SKM-1 (cell line): ENCODE measurements at regions not wholly inside any gene's neighbourhood (a gene's known extent, or its start where the extent isn't known, plus 50 kb on each side); places are given as distances from the start of the nearest gene placed in this dataset.
A peak's percentile ranks its signal among the peaks of the same experiment; 100 is the strongest.

ENCODE experiments used
- DNase-seq: peaks from one replicate; lab custom pipeline; 2025; ENCODE audit not compliant: unreplicated experiment; lab: John Stamatoyannopoulos, UW

GRCh38 chr7:85522070-85522469, 335.2 kb upstream of the SEMA3D start:
- no peak for DNase-seq

- no peak for DNase-seq
These were observed 334.3 kb upstream of the SEMA3D start for GRCh38 chr7:85521108-85521694.

GRCh38 chr7:85520175-85520574, 333.3 kb upstream of the SEMA3D start:
- no peak for DNase-seq

GRCh38 chr7:85516675-85517074, 329.8 kb upstream of the SEMA3D start:
- DNase-seq, result no peak

GRCh38 chr7:85512790-85513189, 325.9 kb upstream of the SEMA3D start:
- DNase-seq, result no peak

GRCh38 chr7:85510287-85510686, 323.4 kb upstream of the SEMA3D start:
- DNase-seq, result no peak

GRCh38 chr7:85509476-85509875, 322.6 kb upstream of the SEMA3D start:
- DNase-seq, result no peak

- no peak for DNase-seq
These were observed 322.0 kb upstream of the SEMA3D start for GRCh38 chr7:85508642-85509410.

- no peak for DNase-seq
These were observed 311.2 kb upstream of the SEMA3D start for GRCh38 chr7:85498031-85498430.

GRCh38 chr7:85489498-85489897, 302.6 kb upstream of the SEMA3D start:
- no peak for DNase-seq

GRCh38 chr7:85488406-85488805, 301.6 kb upstream of the SEMA3D start:
- no peak for DNase-seq

GRCh38 chr7:85483177-85483576, 296.3 kb upstream of the SEMA3D start:
- no peak for DNase-seq

- no peak for DNase-seq
These were observed 293.8 kb upstream of the SEMA3D start for GRCh38 chr7:85480666-85481065.

- DNase-seq, result no peak
These were observed 293.2 kb upstream of the SEMA3D start for GRCh38 chr7:85479918-85480643.

- DNase-seq, result no peak
These were observed 291.7 kb upstream of the SEMA3D start for GRCh38 chr7:85478530-85478929.

- DNase-seq, result no peak
These were observed 288.6 kb upstream of the SEMA3D start for GRCh38 chr7:85475476-85475875.

- no peak for DNase-seq
These were observed 288.2 kb upstream of the SEMA3D start for GRCh38 chr7:85475071-85475470.

GRCh38 chr7:85474234-85474633, 287.4 kb upstream of the SEMA3D start:
- no peak for DNase-seq

GRCh38 chr7:85471740-85472139, 284.9 kb upstream of the SEMA3D start:
- peak; percentile 57 for DNase-seq

- DNase-seq, result no peak
These were observed 284.5 kb upstream of the SEMA3D start for GRCh38 chr7:85471307-85471706.

GRCh38 chr7:85469446-85470010, 282.7 kb upstream of the SEMA3D start:
- DNase-seq, result no peak
